ENCODE measurements at regions not wholly inside any gene's neighbourhood (a gene's known extent, or its start where the extent isn't known, plus 50 kb on each side); places are given as distances from the start of the nearest gene placed in this dataset.

GRCh38 chr4:186808630-186809018 is 85.0 kb upstream of the FAT1 start:
- Histone ChIP-seq H3K36me3 (ENCODE audit: control insufficient read depth, insufficient read depth, low read length) (no peaks in the 10 kb centered on the region), H4K5ac (ENCODE audit: low read depth, low read length) (peak overlapping the region; percentile 69; the same call in 1 of the 2 replicates), H3K27ac (ENCODE audit: insufficient read depth, low read length) (peak overlapping the region; percentile 58; the same call in 1 of the 2 replicates), H2AFZ (replicated peaks; ENCODE audit: low read length, poor library complexity) (peak overlapping the region; percentile 38), H3K14ac (replicated peaks; ENCODE audit: low read depth, low read length) (peak overlapping the region; percentile 26; the same call in 1 of the 2 replicates), H2BK20ac (ENCODE audit: low read depth, low read length) (peak overlapping the region; percentile 54; the same call in 1 of the 2 replicates), H4K91ac (ENCODE audit: insufficient read depth, low read depth, low read length) (peak overlapping the region; percentile 7; the same call in 1 of the 2 replicates), H2AK5ac (ENCODE audit: low read depth, low read length) (0 out of 2 replicates have a peak overlapping the region, but pooled peaks have one; percentile 16), H2AK9ac (replicated peaks; ENCODE audit: low read depth, low read length, poor library complexity) (no peak overlapping the region), H4K20me1 (ENCODE audit: insufficient read depth, low read length) (no peaks in the 10 kb centered on the region), H3K56ac (ENCODE audit: extremely low read depth, insufficient read depth, low read length) (no peak overlapping the region), H3K9ac (ENCODE audit: low read depth, low read length) (no peak overlapping the region), H3K4me1 (ENCODE audit: control insufficient read depth, insufficient read depth, low read length) (peaks cover 6% of the 10 kb centered on the region), H3K4ac (ENCODE audit: low read depth, low read length) (peak overlapping the region; percentile 64), H3K79me1 (ENCODE audit: low read depth in 1 of 2, low read length in 2 of 2) (no peaks in the 10 kb centered on the region), H3K4me3 (ENCODE audit: insufficient read depth, low read depth, low read length) (no peak overlapping the region), H3K23ac (ENCODE audit: low read depth, low read length) (peak overlapping the region; percentile 50; the same call in 1 of the 2 replicates), H3K18ac (ENCODE audit: low read depth, low read length) (peak overlapping the region; percentile 59; the same call in 1 of the 2 replicates), H3K4me2 (ENCODE audit: low read depth, low read length) (peak overlapping the region; percentile 51; the same call in 1 of the 2 replicates), H4K8ac (ENCODE audit: low read depth in 2 of 2, low read length in 2 of 2) (peak overlapping the region in 1 of 2 experiments; percentile 46; a peak in 2 of 4 replicates), H3K27me3 (ENCODE audit: control insufficient read depth, insufficient read depth, low read length) (no peaks in the 10 kb centered on the region), H2BK5ac (ENCODE audit: low read depth, low read length, poor library complexity, severe bottlenecking) (peak overlapping the region; percentile 85), H3K9me3 (ENCODE audit: control insufficient read depth, insufficient read depth, low read length) (no peaks in the 10 kb centered on the region; the same call in 1 of the 2 replicates), H3K9me1 (ENCODE audit: insufficient read depth, low read length) (peaks cover 5% of the 10 kb centered on the region), H2BK15ac (ENCODE audit: low read depth, low read length) (peak overlapping the region; percentile 21; the same call in 2 of the 3 replicates), H2BK120ac (ENCODE audit: low read depth, low read length) (peak overlapping the region; percentile 66)
- POLR2A ChIA-PET (ENCODE audit: unreplicated experiment) = interaction anchor here (0.6 kb wide), 1 partner anchor 81 kb away, joined by 4 read pairs; no protein-coding TSS in a partner anchor
- ATAC-seq (ENCODE audit: low read depth) (peak; percentile 100), DNase-seq (peak; percentile 96)
- no TSS peak for BruUV-seq (replicated peaks)
- in situ Hi-C loops (cut with MboI; ENCODE audit: low sequenced_read_pairs) = no loop called here
- no CpG with 5 or more reads among the region's 7 CpGs for WGBS, 2 experiments (ENCODE audit: extremely low coverage in 2 of 2, insufficient read length in 1 of 2)
- CTCF ChIA-PET = interaction anchor here (0.6 to 1.2 kb wide), 3 partner anchors 17 to 86 kb away, joined by 3 to 4 read pairs (median 3); no protein-coding TSS in a partner anchor
- TF ChIP-seq USF2 (IDR thresholded peaks at IDR 0.05; ENCODE audit: low read depth, low read length) (no peak), CHD1 (IDR thresholded peaks at IDR 0.05; ENCODE audit: low read depth, low read length) (no peak), CTCF (conservative IDR thresholded peaks at IDR 0.05; ENCODE audit: low read depth, low read length) (no peak), MAFK (IDR thresholded peaks at IDR 0.05; ENCODE audit: low read depth, low read length) (no peak), RFX5 (IDR thresholded peaks at IDR 0.05; ENCODE audit: low read depth, low read length) (no peak), RAD21 (IDR thresholded peaks at IDR 0.05; ENCODE audit: low read length) (peak; percentile 12; the same call in 1 of the 2 replicates), SMC3 (IDR thresholded peaks at IDR 0.05; ENCODE audit: low read depth, low read length) (no peak), CEBPB (IDR thresholded peaks at IDR 0.05; ENCODE audit: low read depth, low read length) (no peak), FOS (IDR thresholded peaks at IDR 0.05; ENCODE audit: low read depth, low read length) (peak; percentile 80), BHLHE40 (IDR thresholded peaks at IDR 0.05; ENCODE audit: low read depth, low read length) (no peak), ELK1 (IDR thresholded peaks at IDR 0.05; ENCODE audit: borderline replicate concordance, low read depth, low read length) (no peak), NFE2L2 (IDR thresholded peaks at IDR 0.05; ENCODE audit: low read depth, low read length) (no peak; the same call in 1 of the 2 replicates)
- intact Hi-C loops (cut with micrococcal nuclease) = no loop called here
- dilution Hi-C loops (cut with HindIII; ENCODE audit: low sequenced_read_pairs, unreplicated experiment) = no loop called here
